ENCODE measurements at regions not wholly inside any gene's neighbourhood (a gene's known extent, or its start where the extent isn't known, plus 50 kb on each side); places are given as distances from the start of the nearest gene placed in this dataset.

GRCh38 chr7:46832136-46832535 is 749.8 kb downstream of the TNS3 start:
- no peak for DNase-seq (ENCODE audit: low spot score)
- no peak for TF ChIP-seq CTCF (IDR thresholded peaks at IDR 0.05; ENCODE audit: extremely low read depth, missing control alignments)

GRCh38 chr7:46819819-46820218 is 762.1 kb downstream of the TNS3 start:
- DNase-seq (ENCODE audit: low spot score): no peak
- TF ChIP-seq CTCF (IDR thresholded peaks at IDR 0.05; ENCODE audit: extremely low read depth, missing control alignments): no peak

DNA sequence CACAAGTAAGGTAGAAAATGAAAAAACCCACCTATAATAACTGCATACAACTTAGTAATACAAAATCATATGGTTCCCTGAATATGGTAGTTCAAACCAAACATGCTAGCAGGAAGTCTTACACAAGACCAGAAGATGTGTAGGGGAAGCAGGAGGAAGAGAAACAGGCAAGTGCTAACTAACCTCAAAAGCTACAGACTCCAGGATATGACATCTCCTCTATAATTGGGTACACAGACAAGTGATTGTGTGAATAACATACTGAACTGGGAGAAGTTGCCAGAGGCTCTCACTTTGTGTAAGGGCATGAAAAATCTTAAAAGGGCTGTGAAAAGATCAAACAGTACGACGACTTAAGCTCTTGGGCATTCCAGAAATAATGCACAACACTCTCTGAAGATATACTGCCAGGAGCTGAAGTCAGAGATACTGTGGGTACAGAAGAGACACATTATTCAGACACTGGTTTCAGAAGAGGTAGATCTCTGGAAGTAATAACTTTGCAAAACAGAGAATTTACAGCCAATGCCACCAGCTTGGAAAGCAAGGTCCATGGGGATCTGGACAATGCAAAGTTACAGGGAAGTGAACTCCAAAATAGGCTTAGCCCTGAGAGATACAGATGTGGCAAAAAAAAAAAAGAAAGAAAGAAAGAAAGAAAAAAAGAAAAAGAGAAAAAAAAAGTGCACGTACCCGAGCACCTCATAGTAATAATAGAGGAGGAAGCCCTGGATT is 767.2 kb downstream of the TNS3 start:
- no peak for DNase-seq (ENCODE audit: low spot score)

GRCh38 chr7:46812101-46812675 is 769.7 kb downstream of the TNS3 start:
- DNase-seq (ENCODE audit: low spot score): no peak
- TF ChIP-seq CTCF (IDR thresholded peaks at IDR 0.05; ENCODE audit: extremely low read depth, missing control alignments): no peak

More for the DNA sequence above, 767.2 kb downstream of the TNS3 start:
- TF ChIP-seq CTCF (IDR thresholded peaks at IDR 0.05; ENCODE audit: extremely low read depth, missing control alignments): no peak

DNA sequence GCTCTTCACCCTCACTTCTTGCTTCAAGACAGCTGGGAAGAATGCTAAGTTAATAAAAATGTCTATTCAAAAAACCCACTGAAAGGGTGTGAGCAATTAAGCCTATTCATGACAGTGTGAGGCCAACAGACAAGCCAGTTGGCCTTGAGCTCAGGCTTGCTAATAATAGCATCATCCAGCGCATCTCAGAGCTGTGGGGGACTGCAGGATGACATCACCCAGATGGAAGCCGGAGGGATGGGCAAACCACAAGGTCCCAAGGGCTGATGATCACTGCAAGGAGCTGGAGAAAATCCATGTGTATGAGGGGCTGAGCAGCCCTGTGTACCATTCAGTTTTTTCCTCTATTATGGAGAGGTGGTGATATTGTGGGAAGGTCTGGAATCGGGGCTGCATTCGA is 770.4 kb downstream of the TNS3 start:
- TF ChIP-seq CTCF (IDR thresholded peaks at IDR 0.05; ENCODE audit: extremely low read depth, missing control alignments): no peak
- no peak for DNase-seq (ENCODE audit: low spot score)

DNA sequence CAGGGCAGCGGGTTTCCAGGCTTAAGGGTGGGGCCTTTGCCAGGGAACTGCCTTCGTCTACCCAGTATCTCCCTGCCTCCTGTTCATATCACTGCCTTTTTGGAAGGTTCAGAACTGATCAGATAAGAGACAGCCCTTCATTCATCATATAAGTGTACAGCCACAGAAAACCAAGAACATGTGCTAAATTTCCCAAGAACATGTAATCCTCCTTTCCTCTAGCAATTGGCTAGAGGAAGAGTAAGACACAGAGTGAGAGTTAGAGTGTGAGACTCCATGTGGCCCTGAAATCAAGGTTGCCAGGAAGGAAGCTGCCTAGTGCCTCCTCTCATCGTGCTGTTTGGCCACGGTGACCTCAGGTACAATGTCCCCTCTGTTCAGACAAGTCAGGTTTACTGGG is 770.9 kb downstream of the TNS3 start:
- TF ChIP-seq CTCF (IDR thresholded peaks at IDR 0.05; ENCODE audit: extremely low read depth, missing control alignments): no peak
- no peak for DNase-seq (ENCODE audit: low spot score)

DNA sequence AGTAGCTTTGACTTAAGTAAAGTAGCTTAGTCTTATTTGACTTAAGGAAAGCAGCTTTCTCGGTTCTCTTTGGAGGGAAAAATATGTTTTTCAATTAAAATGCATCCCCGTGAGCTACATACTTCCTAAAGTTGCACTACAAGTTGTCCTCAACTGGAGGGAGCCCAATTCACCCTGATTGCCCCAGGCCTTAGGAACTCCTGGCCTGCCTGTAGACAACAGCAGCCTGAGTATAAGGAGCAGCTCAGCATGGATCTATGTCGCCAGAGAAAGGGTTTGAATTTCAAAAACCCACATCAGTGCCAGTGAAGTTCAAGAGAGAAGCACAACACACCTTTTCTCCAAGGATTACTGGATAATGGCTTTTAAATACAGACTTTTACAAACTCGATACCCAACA is 772.0 kb downstream of the TNS3 start:
- no peak for TF ChIP-seq CTCF (IDR thresholded peaks at IDR 0.05; ENCODE audit: extremely low read depth, missing control alignments)
- DNase-seq (ENCODE audit: low spot score): no peak
